ENCODE measurements at regions not wholly inside any gene's neighbourhood (a gene's known extent, or its start where the extent isn't known, plus 50 kb on each side); places are given as distances from the start of the nearest gene placed in this dataset.

DNA sequence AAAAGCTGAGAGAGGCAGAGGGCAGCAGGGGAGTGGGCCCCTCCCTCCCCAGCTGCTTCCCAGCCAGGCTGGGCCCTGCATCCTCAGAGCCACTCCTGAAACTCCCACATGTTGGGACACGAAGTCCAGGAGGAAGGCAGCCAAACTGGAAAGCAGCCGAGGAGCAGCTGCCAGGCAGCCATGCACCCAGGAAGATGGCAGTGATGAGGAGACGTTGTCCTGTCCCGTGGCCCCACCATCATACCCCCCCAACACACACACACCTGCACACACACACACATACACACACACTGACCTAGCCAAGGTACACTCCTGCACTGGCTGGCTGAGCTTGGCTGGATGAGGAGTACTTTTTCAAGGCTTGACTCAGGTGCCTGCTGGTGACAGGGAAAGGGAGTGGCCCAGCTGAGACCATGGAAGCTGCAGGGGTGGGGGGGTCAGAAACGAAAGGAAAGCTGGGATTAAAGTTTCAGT is 106.0 kb downstream of the CYP26B1 start:
- no peaks in the 10 kb centered on the region for H3K9me3 ChIP-seq
- no peak for DNase-seq
- H3K27me3 ChIP-seq: no peaks in the 10 kb centered on the region
- no peak overlapping the region for H3K27ac ChIP-seq
- H3K4me1 ChIP-seq: no peaks in the 10 kb centered on the region
- TF ChIP-seq CTCF (IDR thresholded peaks at IDR 0.05): no peak
- no peak for TF ChIP-seq POLR2A (IDR thresholded peaks at IDR 0.05)
- intact Hi-C loops (cut with DNase I): no loop called here
- no peaks in the 10 kb centered on the region for H3K36me3 ChIP-seq
- H3K4me3 ChIP-seq (replicated peaks in 1 of 3): no peak overlapping the region
- 33 to 54% methylated on average over 5 of the region's 5 CpGs for WGBS, 2 donors

DNA sequence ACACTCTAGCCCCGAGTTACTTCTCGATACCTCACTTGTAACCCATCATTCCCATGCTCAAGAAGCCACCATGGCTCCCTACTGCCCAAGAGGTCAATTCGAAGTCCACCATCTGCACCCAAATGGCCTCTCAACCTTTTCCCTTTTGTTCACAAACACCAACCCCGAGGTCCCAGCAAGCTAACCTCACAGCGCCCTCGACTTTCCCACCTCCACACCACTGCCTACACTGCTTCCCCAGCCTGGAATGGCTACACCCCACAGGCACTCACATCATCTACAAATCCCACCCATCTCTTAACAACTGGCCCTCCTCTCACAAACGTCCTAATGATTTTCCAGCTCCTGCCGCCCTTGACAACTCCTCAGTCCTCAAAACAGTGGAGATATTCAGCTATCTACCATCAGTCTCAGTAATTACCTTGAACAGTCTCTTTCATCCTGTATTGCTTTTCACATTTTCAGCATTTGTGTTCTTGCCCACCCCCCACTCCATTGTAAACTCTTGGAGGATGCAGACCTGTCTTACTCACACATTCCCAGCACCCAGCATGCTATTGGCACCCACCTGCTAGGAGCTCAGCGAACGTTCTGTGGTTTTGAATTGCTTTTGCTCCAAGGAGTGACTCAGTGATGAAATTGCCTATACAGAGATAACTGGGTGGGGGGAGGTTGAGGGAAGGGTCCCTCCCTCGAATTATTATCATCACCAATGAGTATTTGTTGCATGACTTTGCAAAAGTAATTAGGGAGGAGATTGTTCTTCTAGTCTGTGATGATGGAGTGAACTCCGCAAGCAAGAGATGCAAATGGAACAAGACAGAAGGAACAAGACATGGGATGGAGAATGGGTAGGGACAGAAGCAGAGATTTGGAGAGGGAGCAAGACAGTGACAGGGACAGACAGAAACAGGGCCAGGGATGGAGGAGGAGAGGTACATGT is 106.8 kb downstream of the CYP26B1 start:
- WGBS, 2 donors: 79 to 81% methylated on average over 12 of the region's 12 CpGs
- Histone ChIP-seq H3K27ac (no peak overlapping the region), H3K4me3 (replicated peaks in 1 of 3) (no peak overlapping the region), H3K27me3 (no peaks in the 10 kb centered on the region), H3K36me3 (no peaks in the 10 kb centered on the region), H3K4me1 (no peaks in the 10 kb centered on the region), H3K9me3 (no peaks in the 10 kb centered on the region)
- no peak for DNase-seq
- intact Hi-C loops (cut with DNase I): no loop called here
- TF ChIP-seq POLR2A (IDR thresholded peaks at IDR 0.05) (no peak), CTCF (IDR thresholded peaks at IDR 0.05) (no peak)

DNA sequence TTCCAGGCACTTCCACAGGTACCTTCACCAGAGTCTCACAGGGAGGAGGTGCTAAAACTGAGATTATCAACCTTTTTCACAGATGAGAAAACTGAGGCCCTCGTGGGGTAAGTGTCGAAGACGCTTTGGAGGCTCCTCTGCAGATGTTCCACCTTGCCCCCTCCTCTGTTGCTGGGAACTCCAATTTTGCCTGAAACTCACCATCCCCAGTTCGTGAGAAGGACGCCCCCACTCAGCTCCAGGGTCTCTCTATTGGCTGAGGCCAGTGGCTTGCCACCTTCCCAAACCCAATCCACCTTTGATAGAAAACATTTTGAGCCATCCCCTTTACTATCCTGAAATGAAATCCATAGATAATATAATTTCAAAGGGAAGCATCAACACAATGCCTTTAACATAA is 109.1 kb downstream of the CYP26B1 start:
- Histone ChIP-seq H3K4me3 (replicated peaks in 1 of 3) (no peak overlapping the region), H3K27ac (no peak overlapping the region), H3K4me1 (no peaks in the 10 kb centered on the region), H3K9me3 (no peaks in the 10 kb centered on the region), H3K27me3 (no peaks in the 10 kb centered on the region), H3K36me3 (no peaks in the 10 kb centered on the region)
- TF ChIP-seq POLR2A (IDR thresholded peaks at IDR 0.05) (no peak), CTCF (IDR thresholded peaks at IDR 0.05) (no peak)
- no peak for DNase-seq
- intact Hi-C loops (cut with DNase I): no loop called here
- WGBS, 2 donors: 89% methylated on average over 5 of the region's 5 CpGs

DNA sequence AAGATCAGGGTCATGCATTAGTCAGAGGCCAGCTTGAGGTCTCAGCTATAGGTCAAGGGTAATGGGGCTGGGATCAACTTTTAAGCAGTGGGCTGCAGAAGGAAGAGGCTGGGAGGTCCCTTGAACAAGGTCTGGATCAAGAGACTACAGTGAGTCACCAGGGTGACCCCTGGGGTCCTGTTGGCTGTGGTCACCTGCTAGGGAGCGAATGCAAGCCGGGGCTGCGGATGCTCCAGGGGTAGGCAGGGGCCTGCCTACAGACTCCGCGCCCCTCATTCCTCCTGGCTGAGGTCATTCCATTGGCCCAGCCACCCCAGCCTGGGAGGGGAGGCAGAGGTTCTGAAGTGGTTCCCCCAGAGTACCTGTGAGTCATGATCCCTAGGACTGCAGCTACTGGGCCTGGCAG is 110.4 kb downstream of the CYP26B1 start:
- Histone ChIP-seq H3K27ac (no peak overlapping the region), H3K9me3 (no peaks in the 10 kb centered on the region), H3K36me3 (no peaks in the 10 kb centered on the region), H3K4me1 (no peaks in the 10 kb centered on the region), H3K4me3 (replicated peaks in 1 of 3) (no peak overlapping the region), H3K27me3 (no peaks in the 10 kb centered on the region)
- DNase-seq: no peak
- 68 to 80% methylated on average over 3 to 5 of the region's 5 CpGs for WGBS, 2 donors
- intact Hi-C loops (cut with DNase I): no loop called here
- TF ChIP-seq POLR2A (IDR thresholded peaks at IDR 0.05): no peak
- no peak for TF ChIP-seq CTCF (IDR thresholded peaks at IDR 0.05)

DNA sequence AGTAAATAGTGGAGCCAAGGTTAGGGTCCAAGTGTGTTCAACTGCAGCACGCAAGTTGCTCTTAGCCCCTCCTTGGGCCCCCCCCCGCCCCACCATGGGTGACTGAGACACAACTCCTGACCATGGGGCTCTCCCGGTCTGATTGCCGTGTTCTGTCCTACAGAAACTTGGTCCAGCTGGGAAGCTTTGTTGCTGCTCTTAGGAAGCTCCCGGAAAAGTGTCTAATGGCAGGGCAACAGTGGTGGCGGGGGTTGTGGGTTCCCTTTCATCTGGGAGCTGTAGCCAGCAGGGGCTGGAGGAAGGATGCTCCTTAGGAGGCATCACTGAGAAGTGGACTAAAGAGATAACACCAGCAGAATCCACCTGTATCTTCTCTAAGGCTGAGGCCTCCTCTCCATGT is 111.1 kb downstream of the CYP26B1 start:
- no peaks in the 10 kb centered on the region for H3K4me1 ChIP-seq
- no peak for DNase-seq
- no peak overlapping the region for H3K4me3 ChIP-seq (replicated peaks in 1 of 3)
- no peaks in the 10 kb centered on the region for H3K36me3 ChIP-seq
- no peak for TF ChIP-seq CTCF (IDR thresholded peaks at IDR 0.05)
- no peak for TF ChIP-seq POLR2A (IDR thresholded peaks at IDR 0.05)
- H3K27ac ChIP-seq: no peak overlapping the region
- H3K9me3 ChIP-seq: no peaks in the 10 kb centered on the region
- 93 to 100% methylated on average over 3 to 6 of the region's 6 CpGs for WGBS, 2 donors
- H3K27me3 ChIP-seq: no peaks in the 10 kb centered on the region
- intact Hi-C loops (cut with DNase I): no loop called here
